ENCODE measurements at regions not wholly inside any gene's neighbourhood (a gene's known extent, or its start where the extent isn't known, plus 50 kb on each side); places are given as distances from the start of the nearest gene placed in this dataset.

GRCh38 chr22:22346401-22347107 is 102.0 kb downstream of the VPREB1 start:
- no peak overlapping the region for H3K27ac ChIP-seq (ENCODE audit: extremely low read length, insufficient read depth, low read length)
- H3K4me1 ChIP-seq (ENCODE audit: insufficient read depth, low read length): no peaks in the 10 kb centered on the region
- H3K27me3 ChIP-seq (ENCODE audit: control insufficient read depth in 1 of 2, insufficient read depth in 2 of 2, low read length in 2 of 2): peaks cover 1 to 23% of the 10 kb centered on the region in 2 experiments; a peak in 3 of 5 replicates
- intact Hi-C loops (cut with micrococcal nuclease; ENCODE audit: unreplicated experiment): no loop called here
- TF ChIP-seq ZBTB8A (CRISPR knock-in tag; IDR thresholded peaks at IDR 0.05; ENCODE audit: borderline replicate concordance, low read depth): no peak
- TF ChIP-seq ATF1 (CRISPR knock-in tag; IDR thresholded peaks at IDR 0.05): no peak
- no peak for TF ChIP-seq XRCC5 (optimal IDR thresholded peaks at IDR 0.05; ENCODE audit: low read length)
- TF ChIP-seq ZNF337 (CRISPR knock-in tag; IDR thresholded peaks at IDR 0.05; ENCODE audit: borderline replicate concordance, low read depth): no peak
- TF ChIP-seq ZNF343 (CRISPR knock-in tag; IDR thresholded peaks at IDR 0.05): no peak
- no peak for TF ChIP-seq PLSCR1 (CRISPR knock-in tag; IDR thresholded peaks at IDR 0.05; ENCODE audit: borderline replicate concordance)
- no peak for TF ChIP-seq PHF21A (CRISPR knock-in tag; IDR thresholded peaks at IDR 0.05)
- no peak overlapping the region for H3K4me3 ChIP-seq (replicated peaks in 1 of 3; ENCODE audit: insufficient read depth in 1 of 3, low read depth in 2 of 3, low read length in 3 of 3)
- H4K20me1 ChIP-seq (ENCODE audit: insufficient read depth, low read length): no peaks in the 10 kb centered on the region; the same call in 1 of the 2 replicates
- no peak overlapping the region for H3K9ac ChIP-seq (ENCODE audit: insufficient read depth, low read depth, low read length)
- H3K36me3 ChIP-seq (replicated peaks in 1 of 2; ENCODE audit: control insufficient read depth in 1 of 2, insufficient read depth in 2 of 2, low read length in 2 of 2): no peaks in the 10 kb centered on the region
- ChIA-PET CTCF (ENCODE audit: low intra/inter-chr PET ratio, low total read pairs) (no interaction called here), POLR2A (no interaction called here)
- no peak overlapping the region for H3K4me2 ChIP-seq (ENCODE audit: low read depth, low read length)
- FAIRE-seq (no peak), DNase-seq (ENCODE audit: low spot score) (no peak), ATAC-seq (no peak)
- in situ Hi-C loops (cut with HindIII; ENCODE audit: extremely low pct_ligation_motif_present, low pct_unique_long_range_greater_than_20kb): loop anchor here (25.0 kb wide), 1 partner anchor 134 kb away; no protein-coding TSS in a partner anchor
- H3K79me2 ChIP-seq (ENCODE audit: insufficient read depth, low read length): no peaks in the 10 kb centered on the region
- WGBS (ENCODE audit: low lambda C conversion rate): 10% methylated on average over 3 of the region's 3 CpGs
- BruUV-seq (replicated peaks): no TSS peak
- no peak overlapping the region for H2AFZ ChIP-seq (ENCODE audit: low read length)
- H3K9me3 ChIP-seq (ENCODE audit: low read length): no peaks in the 10 kb centered on the region

Data from HepG2 (cell line).